Astrocyte of the cerebellum (primary cell): ENCODE measurements at regions not wholly inside any gene's neighbourhood (a gene's known extent, or its start where the extent isn't known, plus 50 kb on each side); places are given as distances from the start of the nearest gene placed in this dataset.

ENCODE experiments used
- DNase-seq: peaks from one replicate; pipeline ENCODE4 v3.0.0-alpha.2; 2011; ENCODE audit warnings: low read depth
- H3K4me3 ChIP-seq: 2 replicates; pipeline ENCODE4 v1.5.1; 2011; ENCODE audit warnings: mild to moderate bottlenecking, low read depth, low read length, moderate library complexity
- in situ Hi-C: cut with HindIII; loops from 2 replicates; pipeline ENCODE4 v1.10.0; 2017; ENCODE audit warnings: low sequenced_read_pairs
- TF ChIP-seq, protein P1 (sequence below): IDR thresholded peaks from 2 replicates; pipeline ENCODE4 v1.5.1; 2012; ENCODE audit warnings: low read length, low read depth, moderate library complexity, mild to moderate bottlenecking; ENCODE audit errors: missing control alignments

DNA sequence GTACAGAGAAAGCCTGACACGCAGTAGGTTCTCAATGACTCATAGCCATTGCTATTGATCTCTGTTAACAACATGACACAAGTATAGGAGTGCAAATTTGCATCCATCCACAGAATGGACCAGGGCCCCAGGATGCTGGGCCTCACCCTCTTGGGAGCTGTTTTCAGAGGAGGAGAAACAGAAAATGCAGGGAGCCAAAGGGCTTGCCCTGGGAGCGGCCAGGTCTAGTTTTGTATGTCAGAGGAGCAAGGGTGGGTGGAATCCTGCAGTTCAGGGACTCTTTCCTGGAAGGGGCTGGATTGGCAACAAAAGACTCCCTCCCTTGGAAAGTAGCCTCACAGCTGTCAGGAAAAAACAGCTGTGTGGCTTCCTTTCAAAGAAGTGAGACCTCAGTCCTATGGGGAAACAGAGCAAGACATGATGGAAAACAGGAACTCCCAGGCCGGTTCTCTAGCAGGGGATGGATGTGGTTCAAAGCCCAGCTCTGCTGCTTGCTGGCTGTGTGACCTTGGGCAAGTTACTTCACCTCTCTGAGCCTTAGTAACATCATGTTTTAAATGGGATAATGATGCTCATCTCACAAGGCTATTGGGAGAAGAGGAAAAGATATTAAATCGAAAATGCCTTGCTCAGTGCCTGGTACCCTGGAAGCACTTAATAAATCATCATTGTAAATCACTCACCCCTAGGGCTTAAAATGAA, 50.5 kb upstream of the SH3PXD2B start:
- no peak overlapping the region for H3K4me3 ChIP-seq
- TF ChIP-seq, protein P1, sequence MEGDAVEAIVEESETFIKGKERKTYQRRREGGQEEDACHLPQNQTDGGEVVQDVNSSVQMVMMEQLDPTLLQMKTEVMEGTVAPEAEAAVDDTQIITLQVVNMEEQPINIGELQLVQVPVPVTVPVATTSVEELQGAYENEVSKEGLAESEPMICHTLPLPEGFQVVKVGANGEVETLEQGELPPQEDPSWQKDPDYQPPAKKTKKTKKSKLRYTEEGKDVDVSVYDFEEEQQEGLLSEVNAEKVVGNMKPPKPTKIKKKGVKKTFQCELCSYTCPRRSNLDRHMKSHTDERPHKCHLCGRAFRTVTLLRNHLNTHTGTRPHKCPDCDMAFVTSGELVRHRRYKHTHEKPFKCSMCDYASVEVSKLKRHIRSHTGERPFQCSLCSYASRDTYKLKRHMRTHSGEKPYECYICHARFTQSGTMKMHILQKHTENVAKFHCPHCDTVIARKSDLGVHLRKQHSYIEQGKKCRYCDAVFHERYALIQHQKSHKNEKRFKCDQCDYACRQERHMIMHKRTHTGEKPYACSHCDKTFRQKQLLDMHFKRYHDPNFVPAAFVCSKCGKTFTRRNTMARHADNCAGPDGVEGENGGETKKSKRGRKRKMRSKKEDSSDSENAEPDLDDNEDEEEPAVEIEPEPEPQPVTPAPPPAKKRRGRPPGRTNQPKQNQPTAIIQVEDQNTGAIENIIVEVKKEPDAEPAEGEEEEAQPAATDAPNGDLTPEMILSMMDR: no peak
- no peak for DNase-seq
- in situ Hi-C loops: loop anchor here (5.0 kb wide), 1 partner anchor 82 kb away; no protein-coding TSS in a partner anchor

DNA sequence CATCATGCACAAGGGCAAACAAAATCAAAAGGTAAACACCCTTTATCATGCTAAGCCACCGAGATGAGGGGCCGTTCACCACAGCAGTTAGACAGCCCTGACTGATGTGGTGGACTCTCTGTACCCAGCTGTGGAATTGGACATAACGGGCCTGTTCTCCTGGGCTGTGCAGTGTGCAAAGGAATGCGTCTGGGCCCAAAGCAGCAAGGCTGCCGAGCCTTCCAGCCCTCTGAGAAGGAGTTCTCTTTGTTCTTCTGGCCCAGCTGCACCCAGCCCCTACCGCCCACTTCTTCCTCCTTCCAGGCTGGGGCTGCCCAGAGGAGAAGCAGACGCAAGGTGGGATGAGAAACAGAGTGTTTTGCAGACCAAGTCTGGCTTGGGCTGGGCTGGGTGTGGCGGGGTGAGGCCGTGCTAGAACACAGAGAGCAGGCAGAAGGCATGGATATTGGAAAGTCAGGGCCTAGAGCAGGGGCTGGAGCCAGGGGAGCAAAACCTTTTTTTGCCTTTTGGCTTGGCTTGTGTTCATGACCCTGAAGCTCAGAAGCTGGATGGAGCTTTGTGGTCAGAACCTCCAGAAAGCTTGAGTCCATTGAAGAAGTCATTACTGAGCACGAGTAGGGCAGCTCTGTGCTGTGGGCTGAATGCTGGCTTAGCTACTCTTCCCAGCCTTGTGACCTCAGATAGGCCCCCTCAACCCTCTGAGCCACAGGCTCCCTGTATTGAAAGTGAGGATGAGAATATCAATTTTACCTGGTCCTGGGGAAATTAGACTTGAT, 49.8 kb upstream of the SH3PXD2B start:
- H3K4me3 ChIP-seq: no peak overlapping the region
- TF ChIP-seq, protein P1: no peak
- in situ Hi-C loops: loop anchor here (5.0 kb wide), 1 partner anchor 83 kb away; no protein-coding TSS in a partner anchor
- DNase-seq: no peak
